Ovary (tissue), 7 donors: ENCODE measurements at regions not wholly inside any gene's neighbourhood (a gene's known extent, or its start where the extent isn't known, plus 50 kb on each side); places are given as distances from the start of the nearest gene placed in this dataset.
"Not testable (repeated sequence)": the region's sequence is repeated elsewhere in the genome, so short reads cannot be mapped to it uniquely, and the experiment has no call there.

ENCODE experiments used
- DNase-seq, 5 donors: peaks; one replicate each; pipeline ENCODE4 v3.0.0-alpha.2; 2019 to 2020
- H3K27ac ChIP-seq, 2 donors: fragments of 200-600 bp; one replicate each; pipeline versions ENCODE4 v1.5.1 to v1.8.0; 2019 to 2022
- H3K27me3 ChIP-seq: fragments of 200-600 bp; one replicate; pipeline ENCODE4 v1.8.0; 2022
- H3K36me3 ChIP-seq: fragments of 200-600 bp; sonication (generic); one replicate; pipeline ENCODE4 v1.5.1; 2019
- H3K4me1 ChIP-seq: one replicate; pipeline ENCODE4 v1.8.1; 2013; ENCODE audit warnings: mild to moderate bottlenecking, moderate library complexity; ENCODE audit not compliant: insufficient read depth
- H3K4me3 ChIP-seq: fragments of 200-600 bp; sonication (generic); one replicate; pipeline ENCODE4 v1.5.1; 2017
- H3K9me3 ChIP-seq, 2 donors: fragments of 200-600 bp in 1 of 2; sonication (generic) in 1 of 2; one replicate each; pipeline versions ENCODE4 v1.5.1 to v1.8.1; 2013 to 2019; ENCODE audit warnings: mild to moderate bottlenecking in 1 of 2, moderate library complexity in 1 of 2
- CTCF ChIP-seq, 3 donors: fragments of 450-650 bp in 2 of 3; fragments of 200-600 bp in 1 of 3; IDR thresholded peaks; one replicate each; pipeline versions ENCODE4 v1.5.1 to v1.8.0; 2016 to 2022; ENCODE audit warnings: antibody characterized with exemption in 3 of 3, mild to moderate bottlenecking in 1 of 3
- EP300 ChIP-seq: sonication (generic); formaldehyde crosslinking; IDR thresholded peaks from one replicate; pipeline ENCODE4 v1.6.1; 2017; ENCODE audit warnings: antibody characterized with exemption
- POLR2A ChIP-seq: fragments of 450-650 bp; IDR thresholded peaks from one replicate; pipeline ENCODE4 v1.6.1; 2017; ENCODE audit warnings: antibody characterized with exemption, mild to moderate bottlenecking, moderate library complexity
- WGBS, 3 donors: extraction: QIAGEN DNeasy Blood & Tissue Kit in 1 of 3; methylation state at CpG; one replicate each; pipeline versions ENCODE4 v1.1.5 to v1.1.7; 2013 to 2017; 5-methylcytosine and 5-hydroxymethylcytosine counted together
- intact Hi-C, 4 donors: fragments of 100-400 bp; cut with DNase I; formaldehyde crosslinking; loops; one replicate each; pipeline versions ENCODE4 v1.11.0 to v1.15.1; 2022 to 2023
- donor health status: DM: no; HTN: no; CAD: no; lungs with moderate emphysema.
- donor health status: DM: no; HTN: no; CAD: no.
- donor health status: Bipolar disorder and iron deficiency.
- donor health status: DM: no; HTN: no; CAD: no.
- donor health status: DM: yes; HTN: yes; CAD: no.

- Histone ChIP-seq H3K27me3 (no peaks in the 10 kb centered on the region), H3K36me3 (no peaks in the 10 kb centered on the region), H3K9me3 (no peaks in the 10 kb centered on the region), H3K4me3 (no peak overlapping the region), H3K27ac (no peak overlapping the region), H3K4me1 (no peaks in the 10 kb centered on the region)
- TF ChIP-seq CTCF (IDR thresholded peaks at IDR 0.05) (no peak), EP300 (no peak), POLR2A (no peak)
- intact Hi-C loops: no loop called here
- DNase-seq: no peak
- WGBS, 3 donors: 83 to 90% (median 85%) methylated on average over 6 of the region's 6 CpGs
Observed at GRCh38 chr14:44453433-44454171, 53.5 kb downstream of the FSCB start.

GRCh38 chr14:44450232-44450631, 56.9 kb downstream of the FSCB start:
- 94 to 99% (median 97%) methylated on average over 3 of the region's 3 CpGs for WGBS, 3 donors
- intact Hi-C loops, H3K9me3 ChIP-seq, H3K27me3 ChIP-seq, H3K36me3 ChIP-seq, H3K4me1 ChIP-seq, H3K27ac ChIP-seq, H3K4me3 ChIP-seq, DNase-seq: not testable (repeated sequence)

- no peaks in the 10 kb centered on the region for H3K27me3 ChIP-seq
- intact Hi-C loops: no loop called here
- no peaks in the 10 kb centered on the region for H3K4me1 ChIP-seq
- H3K36me3 ChIP-seq: no peaks in the 10 kb centered on the region
- H3K4me3 ChIP-seq: no peak overlapping the region
- 94 to 97% (median 94%) methylated on average over 2 of the region's 2 CpGs for WGBS, 3 donors
- TF ChIP-seq CTCF (IDR thresholded peaks at IDR 0.05) (no peak), POLR2A (no peak), EP300 (no peak)
- DNase-seq: no peak
- H3K9me3 ChIP-seq: no peaks in the 10 kb centered on the region
- no peak overlapping the region for H3K27ac ChIP-seq
Observed at GRCh38 chr14:44449680-44450079, 57.4 kb downstream of the FSCB start.

GRCh38 chr14:44448951-44449358, 58.1 kb downstream of the FSCB start:
- Histone ChIP-seq H3K27ac (no peak overlapping the region), H3K9me3 (no peaks in the 10 kb centered on the region), H3K27me3 (no peaks in the 10 kb centered on the region), H3K4me1 (no peaks in the 10 kb centered on the region), H3K4me3 (no peak overlapping the region), H3K36me3 (no peaks in the 10 kb centered on the region)
- no peak for TF ChIP-seq POLR2A
- no peak for TF ChIP-seq CTCF (IDR thresholded peaks at IDR 0.05)
- TF ChIP-seq EP300: no peak
- DNase-seq: no peak
- 56 to 69% (median 65%) methylated on average over 5 of the region's 5 CpGs for WGBS, 3 donors
- intact Hi-C loops: no loop called here

- Histone ChIP-seq H3K4me1 (no peaks in the 10 kb centered on the region), H3K27ac (no peak overlapping the region), H3K4me3 (no peak overlapping the region), H3K27me3 (no peaks in the 10 kb centered on the region), H3K9me3 (no peaks in the 10 kb centered on the region), H3K36me3 (no peaks in the 10 kb centered on the region)
- intact Hi-C loops: no loop called here
- TF ChIP-seq CTCF (IDR thresholded peaks at IDR 0.05): no peak
- TF ChIP-seq EP300: no peak
- no peak for TF ChIP-seq POLR2A
- 40 to 57% (median 55%) methylated on average over 2 of the region's 2 CpGs for WGBS, 3 donors
- DNase-seq: no peak
Observed at GRCh38 chr14:44446965-44447364, 60.1 kb downstream of the FSCB start.
